ENCODE measurements at regions not wholly inside any gene's neighbourhood (a gene's known extent, or its start where the extent isn't known, plus 50 kb on each side); places are given as distances from the start of the nearest gene placed in this dataset.
A peak's percentile ranks its signal among the peaks of the same experiment; 100 is the strongest.
"Not testable (repeated sequence)": the region's sequence is repeated elsewhere in the genome, so short reads cannot be mapped to it uniquely, and the experiment has no call there.

GRCh38 chr13:62377838-62378237, 962.2 kb upstream of the PCDH20 start:
- H3K27ac ChIP-seq (ENCODE audit: low read depth, low read length), result no peak overlapping the region
- no peaks in the 10 kb centered on the region for H3F3A ChIP-seq (ENCODE audit: insufficient read depth)
- TF ChIP-seq CTCF (IDR thresholded peaks at IDR 0.05; ENCODE audit: insufficient read depth, low read length, poor library complexity, severe bottlenecking) (no peak), EZH2phosphoT487 (conservative IDR thresholded peaks at IDR 0.05; ENCODE audit: low read length) (no peak)
- H3K27me3 ChIP-seq (ENCODE audit: low read length), result no peaks in the 10 kb centered on the region
- H3K36me3 ChIP-seq (ENCODE audit: low read length), result no peaks in the 10 kb centered on the region
- no peaks in the 10 kb centered on the region for H3K9me2 ChIP-seq (replicated peaks; ENCODE audit: insufficient read depth, low read length)
- H4K20me1 ChIP-seq (ENCODE audit: low read depth, low read length), result no peaks in the 10 kb centered on the region
- H3K4me2 ChIP-seq (ENCODE audit: low read depth, low read length, poor library complexity, severe bottlenecking), result no peak overlapping the region
- H3K9ac ChIP-seq (ENCODE audit: low read length), result no peak overlapping the region
- no peaks in the 10 kb centered on the region for H3K79me2 ChIP-seq (ENCODE audit: insufficient read depth, low read length)
- no peak overlapping the region for H3K4me3 ChIP-seq (ENCODE audit: insufficient read depth, low read length, poor library complexity, severe bottlenecking)
- no peaks in the 10 kb centered on the region; the same call in 1 of the 2 replicates for H3K9me3 ChIP-seq (ENCODE audit: insufficient read depth, low read length)
- H2AFZ ChIP-seq (ENCODE audit: low read depth, low read length, severe bottlenecking), result no peak overlapping the region

GRCh38 chr13:62375653-62376052, 960.0 kb upstream of the PCDH20 start:
- Histone ChIP-seq H3K9ac (ENCODE audit: low read length) (no peak overlapping the region), H3F3A (ENCODE audit: insufficient read depth) (no peaks in the 10 kb centered on the region), H3K9me3 (ENCODE audit: insufficient read depth, low read length) (no peaks in the 10 kb centered on the region; the same call in 1 of the 2 replicates), H3K27ac (ENCODE audit: low read depth, low read length) (no peak overlapping the region), H3K4me3 (ENCODE audit: insufficient read depth, low read length, poor library complexity, severe bottlenecking) (no peak overlapping the region), H3K36me3 (ENCODE audit: low read length) (no peaks in the 10 kb centered on the region), H3K9me2 (replicated peaks; ENCODE audit: insufficient read depth, low read length) (no peaks in the 10 kb centered on the region), H3K79me2 (ENCODE audit: insufficient read depth, low read length) (no peaks in the 10 kb centered on the region), H3K4me2 (ENCODE audit: low read depth, low read length, poor library complexity, severe bottlenecking) (no peak overlapping the region), H4K20me1 (ENCODE audit: low read depth, low read length) (no peaks in the 10 kb centered on the region), H3K27me3 (ENCODE audit: low read length) (no peaks in the 10 kb centered on the region), H2AFZ (ENCODE audit: low read depth, low read length, severe bottlenecking) (peak overlapping the region; percentile 50)
- TF ChIP-seq EZH2phosphoT487 (conservative IDR thresholded peaks at IDR 0.05; ENCODE audit: low read length), result no peak
- no peak for TF ChIP-seq CTCF (IDR thresholded peaks at IDR 0.05; ENCODE audit: insufficient read depth, low read length, poor library complexity, severe bottlenecking)

GRCh38 chr13:62371737-62372136, 956.1 kb upstream of the PCDH20 start:
- Histone ChIP-seq H3K36me3 (ENCODE audit: low read length) (peaks cover 7% of the 10 kb centered on the region; the same call in 1 of the 2 replicates), H3K9ac (ENCODE audit: low read length) (no peak overlapping the region), H3K9me3 (ENCODE audit: insufficient read depth, low read length) (0 out of 2 replicates have a peak, but pooled peaks cover 4% of the 10 kb centered on the region), H3F3A (ENCODE audit: insufficient read depth) (no peaks in the 10 kb centered on the region), H3K79me2 (ENCODE audit: insufficient read depth, low read length) (no peaks in the 10 kb centered on the region), H3K9me2 (replicated peaks; ENCODE audit: insufficient read depth, low read length) (no peaks in the 10 kb centered on the region), H3K27me3 (ENCODE audit: low read length) (no peaks in the 10 kb centered on the region), H3K27ac (ENCODE audit: low read depth, low read length) (no peak overlapping the region), H3K4me3 (ENCODE audit: insufficient read depth, low read length, poor library complexity, severe bottlenecking) (no peak overlapping the region), H2AFZ (ENCODE audit: low read depth, low read length, severe bottlenecking) (peak overlapping the region; percentile 30), H4K20me1 (ENCODE audit: low read depth, low read length) (no peaks in the 10 kb centered on the region), H3K4me2 (ENCODE audit: low read depth, low read length, poor library complexity, severe bottlenecking) (no peak overlapping the region)
- TF ChIP-seq EZH2phosphoT487 (conservative IDR thresholded peaks at IDR 0.05; ENCODE audit: low read length) (no peak), CTCF (IDR thresholded peaks at IDR 0.05; ENCODE audit: insufficient read depth, low read length, poor library complexity, severe bottlenecking) (no peak)

- H3K4me3 ChIP-seq (ENCODE audit: insufficient read depth, low read length, poor library complexity, severe bottlenecking); H4K20me1 ChIP-seq (ENCODE audit: low read depth, low read length); H3K27me3 ChIP-seq (ENCODE audit: low read length); H3K27ac ChIP-seq (ENCODE audit: low read depth, low read length); H3K79me2 ChIP-seq (ENCODE audit: insufficient read depth, low read length); H3K9ac ChIP-seq (ENCODE audit: low read length); H3K9me2 ChIP-seq (replicated peaks; ENCODE audit: insufficient read depth, low read length); H3K4me2 ChIP-seq (ENCODE audit: low read depth, low read length, poor library complexity, severe bottlenecking); H2AFZ ChIP-seq (ENCODE audit: low read depth, low read length, severe bottlenecking); H3K9me3 ChIP-seq (ENCODE audit: insufficient read depth, low read length); H3K36me3 ChIP-seq (ENCODE audit: low read length); H3F3A ChIP-seq (ENCODE audit: insufficient read depth): not testable (repeated sequence)
Observed at GRCh38 chr13:62367971-62368370, 952.3 kb upstream of the PCDH20 start.

Data from SU-DHL-6 (cell line).